PC-9 (cell line): ENCODE measurements at regions not wholly inside any gene's neighbourhood (a gene's known extent, or its start where the extent isn't known, plus 50 kb on each side); places are given as distances from the start of the nearest gene placed in this dataset.

ENCODE experiments used
- CTCF ChIP-seq: fragments of 200-600 bp; sonication (generic); conservative IDR thresholded peaks from 2 replicates; pipeline ENCODE4 v1.6.1; 2017; ENCODE audit warnings: mixed run types, antibody characterized with exemption, mild to moderate bottlenecking, moderate library complexity
- EZH2 ChIP-seq: fragments of 200-600 bp; sonication (generic); IDR thresholded peaks from 2 replicates; pipeline ENCODE4 v1.8.0; 2017; ENCODE audit warnings: antibody characterized with exemption, low read depth

DNA sequence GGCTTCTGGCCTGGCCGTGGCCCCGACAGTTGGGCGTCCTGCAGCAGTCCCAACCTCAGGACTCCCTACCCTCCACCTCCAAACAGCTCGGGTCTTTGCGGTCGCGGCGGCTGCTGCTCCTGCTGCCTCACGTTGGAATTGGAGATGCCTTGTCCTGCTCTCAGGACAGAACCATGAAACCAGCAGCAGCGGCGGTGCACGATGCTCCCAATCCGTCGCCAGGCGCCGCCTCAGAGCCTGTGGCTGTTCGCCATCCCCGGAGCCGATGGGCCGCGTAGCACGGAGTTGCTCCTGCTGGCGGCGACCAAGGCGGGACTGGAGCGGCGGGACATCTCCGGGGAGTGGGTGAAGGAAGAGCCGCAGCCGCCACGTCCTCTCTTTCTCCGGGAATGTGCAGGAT, 1965.9 kb downstream of the TP53TG3F start:
- TF ChIP-seq CTCF (no peak), EZH2 (no peak)
